ENCODE measurements at regions not wholly inside any gene's neighbourhood (a gene's known extent, or its start where the extent isn't known, plus 50 kb on each side); places are given as distances from the start of the nearest gene placed in this dataset.
A peak's percentile ranks its signal among the peaks of the same experiment; 100 is the strongest.

- no peaks in the 10 kb centered on the region for H3K9me3 ChIP-seq (replicated peaks)
- no peak overlapping the region for H3K4me3 ChIP-seq
- no peaks in the 10 kb centered on the region for H3K36me3 ChIP-seq
- peak overlapping the region; percentile 24; the same call in 1 of the 2 replicates for H3K27ac ChIP-seq
- DNase-seq, result peak; percentile 40 to 70
- H3K4me1 ChIP-seq, result peaks cover 13% of the 10 kb centered on the region
- no peaks in the 10 kb centered on the region for H3K27me3 ChIP-seq
Measured at GRCh38 chr2:158049129-158049855, 52.4 kb upstream of the UPP2 start.

GRCh38 chr2:158048327-158048726 is 53.3 kb upstream of the UPP2 start:
- Histone ChIP-seq H3K4me3 (no peak overlapping the region), H3K4me1 (peaks cover 13% of the 10 kb centered on the region), H3K27me3 (no peaks in the 10 kb centered on the region), H3K36me3 (no peaks in the 10 kb centered on the region), H3K9me3 (replicated peaks) (no peaks in the 10 kb centered on the region), H3K27ac (no peak overlapping the region)
- no peak for DNase-seq

DNA sequence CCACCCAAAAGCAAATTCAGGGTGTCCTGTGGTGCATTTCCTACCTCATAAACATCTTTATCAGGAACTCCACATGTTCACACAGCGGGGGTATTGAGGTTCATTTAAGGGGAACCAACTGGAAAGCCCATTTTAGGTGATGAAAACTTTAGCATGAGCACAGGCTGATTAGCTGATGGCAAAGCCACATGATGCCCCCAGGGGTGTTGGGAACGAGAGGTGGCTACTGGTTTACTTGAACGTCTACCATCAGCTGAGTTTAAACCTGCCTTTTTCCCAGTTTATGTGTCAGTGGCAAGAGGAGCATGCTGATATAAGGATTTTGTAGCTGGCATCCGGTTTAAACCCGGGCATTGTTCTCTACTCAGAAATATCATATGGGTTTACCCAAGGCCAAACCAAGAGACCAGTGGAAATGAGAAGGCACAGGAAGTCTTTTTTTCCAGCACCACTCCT is 54.5 kb upstream of the UPP2 start:
- Histone ChIP-seq H3K9me3 (replicated peaks) (no peaks in the 10 kb centered on the region), H3K27ac (no peak overlapping the region), H3K4me1 (peaks cover 22% of the 10 kb centered on the region), H3K27me3 (no peaks in the 10 kb centered on the region), H3K36me3 (no peaks in the 10 kb centered on the region), H3K4me3 (no peak overlapping the region)
- no peak for DNase-seq

GRCh38 chr2:158046121-158046880 is 55.4 kb upstream of the UPP2 start:
- Histone ChIP-seq H3K27me3 (no peaks in the 10 kb centered on the region), H3K27ac (no peak overlapping the region), H3K36me3 (no peaks in the 10 kb centered on the region), H3K4me3 (no peak overlapping the region), H3K9me3 (replicated peaks) (peaks cover 3% of the 10 kb centered on the region; the same call in 1 of the 2 replicates), H3K4me1 (peaks cover 31% of the 10 kb centered on the region)
- DNase-seq, result no peak

- no peaks in the 10 kb centered on the region for H3K27me3 ChIP-seq
- H3K4me3 ChIP-seq, result no peak overlapping the region
- H3K9me3 ChIP-seq (replicated peaks), result peaks cover 3% of the 10 kb centered on the region
- peaks cover 31% of the 10 kb centered on the region for H3K4me1 ChIP-seq
- no peak for DNase-seq
- no peak overlapping the region for H3K27ac ChIP-seq
- no peaks in the 10 kb centered on the region for H3K36me3 ChIP-seq
Measured at GRCh38 chr2:158045362-158045761, 56.3 kb upstream of the UPP2 start.

- H3K4me3 ChIP-seq, result no peak overlapping the region
- no peaks in the 10 kb centered on the region for H3K36me3 ChIP-seq
- peaks cover 22% of the 10 kb centered on the region for H3K4me1 ChIP-seq
- no peak overlapping the region for H3K27ac ChIP-seq
- H3K9me3 ChIP-seq (replicated peaks), result peaks cover 3% of the 10 kb centered on the region
- H3K27me3 ChIP-seq, result no peaks in the 10 kb centered on the region
- DNase-seq, result no peak
Measured at GRCh38 chr2:158043181-158043948, 58.3 kb upstream of the UPP2 start.

DNA sequence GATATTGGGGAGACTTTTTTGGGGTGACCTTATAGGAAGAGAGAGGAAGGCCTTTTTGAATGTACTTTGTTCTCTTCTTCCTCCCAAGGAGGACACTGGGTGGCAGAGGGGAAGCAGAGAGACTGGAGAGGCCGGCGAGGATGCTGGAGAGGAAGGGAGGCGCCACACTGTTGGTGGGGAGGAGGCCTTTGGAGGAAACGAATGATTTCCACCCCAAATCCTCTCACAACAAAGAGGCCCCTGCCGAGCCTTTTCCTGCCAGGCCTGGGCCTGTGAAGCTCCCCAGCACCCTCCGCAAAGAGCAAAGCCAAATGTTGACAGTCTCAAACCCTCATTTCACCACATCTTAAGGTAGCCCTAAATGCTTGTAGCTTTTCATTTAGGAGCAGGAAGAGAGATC is 59.0 kb upstream of the UPP2 start:
- H3K36me3 ChIP-seq, result no peaks in the 10 kb centered on the region
- H3K9me3 ChIP-seq (replicated peaks), result peaks cover 3% of the 10 kb centered on the region
- H3K27me3 ChIP-seq, result no peaks in the 10 kb centered on the region
- peak overlapping the region; percentile 41 for H3K27ac ChIP-seq
- no peak overlapping the region for H3K4me3 ChIP-seq
- DNase-seq, result peak in 1 of 2 experiments; percentile 23
- peaks cover 22% of the 10 kb centered on the region for H3K4me1 ChIP-seq

- H3K9me3 ChIP-seq (replicated peaks), result peaks cover 3% of the 10 kb centered on the region
- H3K4me1 ChIP-seq, result peaks cover 22% of the 10 kb centered on the region
- H3K27me3 ChIP-seq, result no peaks in the 10 kb centered on the region
- no peak overlapping the region for H3K4me3 ChIP-seq
- DNase-seq, result peak; percentile 26 to 68
- H3K36me3 ChIP-seq, result no peaks in the 10 kb centered on the region
- H3K27ac ChIP-seq, result peak overlapping the region; percentile 41
Measured at GRCh38 chr2:158042245-158042644, 59.4 kb upstream of the UPP2 start.

DNA sequence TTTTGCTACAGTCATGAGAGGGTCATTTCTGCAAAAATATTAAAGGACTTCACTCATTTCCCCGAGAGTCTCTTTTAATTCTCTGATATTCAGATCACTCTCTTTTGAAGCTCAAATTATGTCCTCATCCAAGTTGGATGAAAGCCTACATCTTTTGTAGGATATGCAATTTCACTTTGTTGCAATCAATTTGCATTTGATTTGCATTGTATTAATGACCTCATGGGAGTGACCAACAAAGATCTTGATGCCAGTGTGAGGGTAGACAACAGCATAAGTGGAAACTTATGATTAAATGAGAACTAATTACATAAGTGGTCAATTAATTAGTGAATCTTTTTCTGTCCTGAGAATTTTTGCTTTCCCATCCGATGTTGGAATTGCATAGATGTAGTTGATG is 60.3 kb upstream of the UPP2 start:
- H3K27ac ChIP-seq, result no peak overlapping the region
- no peak for DNase-seq
- H3K4me1 ChIP-seq, result peaks cover 22% of the 10 kb centered on the region
- H3K4me3 ChIP-seq, result no peak overlapping the region
- no peaks in the 10 kb centered on the region for H3K27me3 ChIP-seq
- H3K36me3 ChIP-seq, result no peaks in the 10 kb centered on the region
- H3K9me3 ChIP-seq (replicated peaks), result peaks cover 3% of the 10 kb centered on the region

DNA sequence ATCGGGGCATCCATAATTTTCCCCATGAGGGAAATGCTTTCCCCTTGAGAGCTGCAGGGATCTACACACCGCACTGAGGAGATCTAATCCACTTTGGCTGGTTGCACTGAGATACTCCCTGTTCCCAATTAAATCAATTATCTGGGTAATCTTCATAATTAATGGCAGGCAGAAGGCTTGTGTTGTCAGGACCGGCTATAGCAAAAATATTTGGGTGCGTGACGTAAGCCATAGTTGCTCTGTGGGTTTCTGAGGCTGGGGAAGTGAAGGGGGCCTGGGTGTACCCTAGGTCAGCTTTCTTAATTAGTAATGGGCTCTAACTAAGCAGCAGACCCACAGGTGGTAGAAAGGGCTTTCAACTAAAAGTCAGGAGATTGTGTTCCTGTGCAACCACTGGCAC is 62.8 kb upstream of the UPP2 start:
- no peaks in the 10 kb centered on the region for H3K27me3 ChIP-seq
- DNase-seq, result no peak
- no peaks in the 10 kb centered on the region for H3K36me3 ChIP-seq
- H3K4me3 ChIP-seq, result no peak overlapping the region
- H3K9me3 ChIP-seq (replicated peaks), result peaks cover 3% of the 10 kb centered on the region
- H3K4me1 ChIP-seq, result peaks cover 18% of the 10 kb centered on the region
- H3K27ac ChIP-seq, result no peak overlapping the region

GRCh38 chr2:158034198-158034866 is 67.3 kb upstream of the UPP2 start:
- H3K9me3 ChIP-seq (replicated peaks), result no peaks in the 10 kb centered on the region
- H3K36me3 ChIP-seq, result no peaks in the 10 kb centered on the region
- no peaks in the 10 kb centered on the region for H3K27me3 ChIP-seq
- H3K4me3 ChIP-seq, result no peak overlapping the region
- no peaks in the 10 kb centered on the region for H3K4me1 ChIP-seq
- DNase-seq, result peak; percentile 58 to 83
- no peak overlapping the region for H3K27ac ChIP-seq

DNA sequence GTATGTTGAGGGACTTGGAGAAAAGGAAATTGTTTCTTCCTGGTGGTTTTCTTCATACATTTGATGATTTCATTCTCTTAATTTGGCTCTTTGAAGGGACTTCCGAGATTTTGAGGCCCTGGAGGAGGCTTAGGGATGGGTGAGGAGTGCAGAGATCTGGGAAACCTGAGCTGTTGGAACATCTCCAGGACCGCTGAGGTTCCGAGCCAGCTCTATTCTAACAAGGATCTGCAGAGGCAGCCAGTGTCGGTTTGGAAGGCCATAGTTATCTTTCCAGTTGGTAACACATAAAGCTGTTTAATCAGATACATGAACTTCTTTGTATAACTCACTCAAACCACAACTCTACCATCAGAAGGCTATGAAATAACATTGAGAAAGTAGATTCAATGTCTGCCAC is 70.3 kb upstream of the UPP2 start:
- H3K4me3 ChIP-seq, result no peak overlapping the region
- no peaks in the 10 kb centered on the region for H3K9me3 ChIP-seq (replicated peaks)
- H3K36me3 ChIP-seq, result no peaks in the 10 kb centered on the region
- H3K4me1 ChIP-seq, result no peaks in the 10 kb centered on the region
- no peaks in the 10 kb centered on the region for H3K27me3 ChIP-seq
- H3K27ac ChIP-seq, result no peak overlapping the region
- no peak for DNase-seq

DNA sequence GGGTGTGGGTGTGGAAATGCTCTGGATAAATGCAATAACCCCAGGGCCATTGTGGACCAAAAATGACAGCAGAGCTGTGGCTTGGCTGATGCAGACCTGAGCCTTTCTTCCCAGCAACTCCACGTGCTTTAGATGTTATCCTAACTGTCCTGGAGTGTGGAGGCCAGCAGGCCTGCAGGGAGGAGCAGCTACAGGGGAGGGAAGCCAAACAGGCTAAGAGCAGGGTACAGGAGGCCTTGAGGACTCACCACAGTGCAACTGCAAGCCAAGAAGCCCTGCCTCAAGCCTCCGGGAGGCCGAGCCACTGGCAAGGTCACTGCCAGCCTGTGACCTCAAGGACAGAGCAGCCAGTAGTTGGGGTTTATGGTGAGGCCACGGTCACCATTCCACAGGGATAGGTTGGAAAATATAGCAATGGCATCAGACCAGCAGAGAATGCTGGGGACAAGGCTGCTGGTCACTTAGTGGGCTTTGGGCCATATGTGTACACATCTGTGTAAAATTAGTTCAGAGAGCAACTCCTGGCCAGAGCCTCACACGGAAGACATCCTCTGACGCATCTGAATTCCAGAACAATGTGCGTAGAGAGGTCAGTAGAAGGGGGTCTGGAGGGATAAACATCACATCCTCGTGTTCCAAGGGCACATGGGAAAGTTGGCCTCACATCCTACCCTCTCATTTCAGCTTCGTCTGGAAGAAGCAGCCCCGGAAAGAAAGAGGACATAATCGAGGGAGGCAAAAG is 76.2 kb upstream of the UPP2 start:
- no peak overlapping the region for H3K4me3 ChIP-seq
- H3K27ac ChIP-seq, result no peak overlapping the region
- H3K9me3 ChIP-seq (replicated peaks), result no peaks in the 10 kb centered on the region
- no peaks in the 10 kb centered on the region for H3K4me1 ChIP-seq
- H3K36me3 ChIP-seq, result no peaks in the 10 kb centered on the region
- no peak for DNase-seq
- no peaks in the 10 kb centered on the region for H3K27me3 ChIP-seq

GRCh38 chr2:158024288-158024898 is 77.3 kb upstream of the UPP2 start:
- Histone ChIP-seq H3K27me3 (no peaks in the 10 kb centered on the region), H3K36me3 (no peaks in the 10 kb centered on the region), H3K4me1 (no peaks in the 10 kb centered on the region), H3K9me3 (replicated peaks) (no peaks in the 10 kb centered on the region), H3K4me3 (no peak overlapping the region), H3K27ac (no peak overlapping the region)
- DNase-seq, result peak; percentile 24 to 75
